ENCODE measurements at regions not wholly inside any gene's neighbourhood (a gene's known extent, or its start where the extent isn't known, plus 50 kb on each side); places are given as distances from the start of the nearest gene placed in this dataset.

DNA sequence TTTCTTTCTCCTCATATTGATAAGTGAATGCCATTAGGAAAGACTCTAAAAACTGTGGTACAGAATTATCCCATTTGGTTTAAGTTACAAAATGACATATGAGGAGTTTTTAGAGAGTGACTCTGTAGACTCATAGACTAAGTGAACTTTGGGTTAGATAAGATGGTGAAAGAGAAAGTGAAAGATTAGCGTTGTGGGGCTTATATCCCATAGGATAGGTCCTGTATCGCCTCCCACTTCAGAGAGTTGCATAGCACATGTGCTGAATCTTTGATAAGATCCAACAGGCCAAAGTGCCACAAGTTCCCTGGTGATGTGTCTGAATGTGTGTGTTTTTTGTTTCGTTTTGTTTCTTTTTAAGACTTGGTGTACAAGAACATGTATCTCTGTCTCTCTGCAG is 666.9 kb downstream of the MECOM start:
- peak overlapping the region; percentile 34; the same call in 1 of the 2 replicates for H3K4me3 ChIP-seq (ENCODE audit: insufficient read depth, low read depth, low read length)
- H3K9ac ChIP-seq (ENCODE audit: low read depth, low read length) = no peak overlapping the region
- no peak overlapping the region for H2AK5ac ChIP-seq (ENCODE audit: low read depth, low read length)
- H2BK15ac ChIP-seq (ENCODE audit: low read depth, low read length) = no peak overlapping the region
- WGBS, 2 experiments (ENCODE audit: extremely low coverage in 2 of 2, insufficient read length in 1 of 2) = 67% methylated on average over 2 of the region's 3 CpGs; no CpG with 5 or more reads in 1 of the 2 experiments
- dilution Hi-C loops (cut with HindIII; ENCODE audit: low sequenced_read_pairs, unreplicated experiment) (no loop called here), intact Hi-C loops (cut with micrococcal nuclease) (no loop called here), in situ Hi-C loops (cut with MboI; ENCODE audit: low sequenced_read_pairs) (no loop called here)
- no peak overlapping the region for H3K23ac ChIP-seq (ENCODE audit: low read depth, low read length)
- H4K8ac ChIP-seq (ENCODE audit: low read depth in 2 of 2, low read length in 2 of 2) = no peak overlapping the region
- no peaks in the 10 kb centered on the region for H3K79me1 ChIP-seq (ENCODE audit: low read depth in 1 of 2, low read length in 2 of 2)
- no peak overlapping the region for H3K27ac ChIP-seq (ENCODE audit: insufficient read depth, low read length)
- H4K5ac ChIP-seq (ENCODE audit: low read depth, low read length) = peak overlapping the region; percentile 83; the same call in 1 of the 2 replicates
- no peaks in the 10 kb centered on the region for H3K27me3 ChIP-seq (ENCODE audit: control insufficient read depth, insufficient read depth, low read length)
- 0 out of 2 replicates have a peak overlapping the region, but pooled peaks have one; percentile 43 for H3K14ac ChIP-seq (replicated peaks; ENCODE audit: low read depth, low read length)
- no peak overlapping the region for H2BK5ac ChIP-seq (ENCODE audit: low read depth, low read length, poor library complexity, severe bottlenecking)
- H3K4ac ChIP-seq (ENCODE audit: low read depth, low read length) = no peak overlapping the region
- no peak overlapping the region for H4K91ac ChIP-seq (ENCODE audit: insufficient read depth, low read depth, low read length)
- H3K9me1 ChIP-seq (ENCODE audit: insufficient read depth, low read length) = no peaks in the 10 kb centered on the region
- DNase-seq (peak; percentile 34), ATAC-seq (ENCODE audit: low read depth) (peak; percentile 69)
- no peaks in the 10 kb centered on the region for H3K36me3 ChIP-seq (ENCODE audit: control insufficient read depth, insufficient read depth, low read length)
- TF ChIP-seq MAZ (IDR thresholded peaks at IDR 0.05; ENCODE audit: borderline replicate concordance, low read depth, low read length) (no peak), CEBPB (IDR thresholded peaks at IDR 0.05; ENCODE audit: low read depth, low read length) (no peak), CHD1 (IDR thresholded peaks at IDR 0.05; ENCODE audit: low read depth, low read length) (no peak), RFX5 (IDR thresholded peaks at IDR 0.05; ENCODE audit: low read depth, low read length) (no peak), NFE2L2 (IDR thresholded peaks at IDR 0.05; ENCODE audit: low read depth, low read length) (no peak), RCOR1 (IDR thresholded peaks at IDR 0.05; ENCODE audit: insufficient replicate concordance, low read length) (no peak), BHLHE40 (IDR thresholded peaks at IDR 0.05; ENCODE audit: low read depth, low read length) (no peak), POLR2A (IDR thresholded peaks at IDR 0.05; ENCODE audit: low read depth, low read length) (no peak), MXI1 (IDR thresholded peaks at IDR 0.05; ENCODE audit: borderline replicate concordance, low read depth, low read length) (no peak), RAD21 (IDR thresholded peaks at IDR 0.05; ENCODE audit: low read length) (no peak)
- TF ChIP-seq, protein P1, sequence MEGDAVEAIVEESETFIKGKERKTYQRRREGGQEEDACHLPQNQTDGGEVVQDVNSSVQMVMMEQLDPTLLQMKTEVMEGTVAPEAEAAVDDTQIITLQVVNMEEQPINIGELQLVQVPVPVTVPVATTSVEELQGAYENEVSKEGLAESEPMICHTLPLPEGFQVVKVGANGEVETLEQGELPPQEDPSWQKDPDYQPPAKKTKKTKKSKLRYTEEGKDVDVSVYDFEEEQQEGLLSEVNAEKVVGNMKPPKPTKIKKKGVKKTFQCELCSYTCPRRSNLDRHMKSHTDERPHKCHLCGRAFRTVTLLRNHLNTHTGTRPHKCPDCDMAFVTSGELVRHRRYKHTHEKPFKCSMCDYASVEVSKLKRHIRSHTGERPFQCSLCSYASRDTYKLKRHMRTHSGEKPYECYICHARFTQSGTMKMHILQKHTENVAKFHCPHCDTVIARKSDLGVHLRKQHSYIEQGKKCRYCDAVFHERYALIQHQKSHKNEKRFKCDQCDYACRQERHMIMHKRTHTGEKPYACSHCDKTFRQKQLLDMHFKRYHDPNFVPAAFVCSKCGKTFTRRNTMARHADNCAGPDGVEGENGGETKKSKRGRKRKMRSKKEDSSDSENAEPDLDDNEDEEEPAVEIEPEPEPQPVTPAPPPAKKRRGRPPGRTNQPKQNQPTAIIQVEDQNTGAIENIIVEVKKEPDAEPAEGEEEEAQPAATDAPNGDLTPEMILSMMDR (conservative IDR thresholded peaks at IDR 0.05; ENCODE audit: low read depth, low read length) = no peak
- TF ChIP-seq, protein P2, sequence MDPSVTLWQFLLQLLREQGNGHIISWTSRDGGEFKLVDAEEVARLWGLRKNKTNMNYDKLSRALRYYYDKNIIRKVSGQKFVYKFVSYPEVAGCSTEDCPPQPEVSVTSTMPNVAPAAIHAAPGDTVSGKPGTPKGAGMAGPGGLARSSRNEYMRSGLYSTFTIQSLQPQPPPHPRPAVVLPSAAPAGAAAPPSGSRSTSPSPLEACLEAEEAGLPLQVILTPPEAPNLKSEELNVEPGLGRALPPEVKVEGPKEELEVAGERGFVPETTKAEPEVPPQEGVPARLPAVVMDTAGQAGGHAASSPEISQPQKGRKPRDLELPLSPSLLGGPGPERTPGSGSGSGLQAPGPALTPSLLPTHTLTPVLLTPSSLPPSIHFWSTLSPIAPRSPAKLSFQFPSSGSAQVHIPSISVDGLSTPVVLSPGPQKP (IDR thresholded peaks at IDR 0.05; ENCODE audit: borderline replicate concordance, low read depth, low read length) = no peak
- H3K4me1 ChIP-seq (ENCODE audit: control insufficient read depth, insufficient read depth, low read length) = peaks cover under 1% of the 10 kb centered on the region; the same call in 1 of the 2 replicates
- H3K18ac ChIP-seq (ENCODE audit: low read depth, low read length) = peak overlapping the region; percentile 90; the same call in 1 of the 2 replicates
- no peaks in the 10 kb centered on the region for H4K20me1 ChIP-seq (ENCODE audit: insufficient read depth, low read length)
- H3K56ac ChIP-seq (ENCODE audit: extremely low read depth, insufficient read depth, low read length) = no peak overlapping the region
- H3K9me3 ChIP-seq (ENCODE audit: control insufficient read depth, insufficient read depth, low read length) = no peaks in the 10 kb centered on the region
- H2AFZ ChIP-seq (replicated peaks; ENCODE audit: low read length, poor library complexity) = peak overlapping the region; percentile 64
- BruUV-seq (replicated peaks) = no TSS peak
- ChIA-PET POLR2A (ENCODE audit: unreplicated experiment) (no interaction called here), CTCF (no interaction called here)
- no peak overlapping the region for H2AK9ac ChIP-seq (replicated peaks; ENCODE audit: low read depth, low read length, poor library complexity)
- H2BK120ac ChIP-seq (ENCODE audit: low read depth, low read length) = no peak overlapping the region
- H3K4me2 ChIP-seq (ENCODE audit: low read depth, low read length) = peak overlapping the region; percentile 97
- H2BK20ac ChIP-seq (ENCODE audit: low read depth, low read length) = no peak overlapping the region
